ENCODE measurements at regions not wholly inside any gene's neighbourhood (a gene's known extent, or its start where the extent isn't known, plus 50 kb on each side); places are given as distances from the start of the nearest gene placed in this dataset.

- no peak for TF ChIP-seq CTCF (IDR thresholded peaks at IDR 0.05; ENCODE audit: extremely low read depth in 1 of 2, insufficient read depth in 1 of 2, low read depth in 1 of 2, low read length in 2 of 2)
- TF ChIP-seq POLR2A (IDR thresholded peaks at IDR 0.05; ENCODE audit: low read depth, low read length), result no peak
- TF ChIP-seq EZH2 (IDR thresholded peaks at IDR 0.05; ENCODE audit: borderline replicate concordance, low read depth, low read length, severe bottlenecking), result no peak
- TF ChIP-seq POLR2AphosphoS5 (IDR thresholded peaks at IDR 0.05; ENCODE audit: insufficient read depth, low read depth, low read length), result no peak
- no peak for TF ChIP-seq MAX (IDR thresholded peaks at IDR 0.05; ENCODE audit: insufficient read depth, insufficient read length)
Measured at GRCh38 chr15:31871166-31871886, 159.0 kb upstream of the CHRNA7 start.

Measured in endothelial cell of umbilical vein (primary cell).